Right ventricle myocardium superior (tissue), 1 donor: ENCODE measurements at regions not wholly inside any gene's neighbourhood (a gene's known extent, or its start where the extent isn't known, plus 50 kb on each side); places are given as distances from the start of the nearest gene placed in this dataset.

Experiments used
- ATAC-seq: fragments of 200-7000 bp; cut with Tn5 transposase; one replicate; pipeline ENCODE4 v1.9.1; 2020; ENCODE audit warnings: mild to moderate bottlenecking; ENCODE audit not compliant: poor library complexity
- DNase-seq: peaks from one replicate; pipeline ENCODE4 v3.0.0-alpha.2; 2020
- intact Hi-C: fragments of 100-400 bp; cut with DNase I; formaldehyde crosslinking; loops from one replicate; pipeline ENCODE4 v1.11.2; 2022
- donor health status: DM: no; HTN: yes; CAD: no; lungs with severe emphysema.

GRCh38 chr11:122538060-122538459 is 117.5 kb upstream of the UBASH3B start:
- DNase-seq (no peak), ATAC-seq (no peak)
- intact Hi-C loops, result no loop called here

GRCh38 chr11:122524898-122525297 is 130.6 kb upstream of the UBASH3B start:
- DNase-seq (no peak), ATAC-seq (no peak)
- intact Hi-C loops, result no loop called here

- ATAC-seq (peak; percentile 70), DNase-seq (no peak)
- intact Hi-C loops, result no loop called here
Measured at GRCh38 chr11:122523846-122524805, 131.4 kb upstream of the UBASH3B start.

GRCh38 chr11:122521626-122522025 is 133.9 kb upstream of the UBASH3B start:
- DNase-seq, result no peak
- ATAC-seq, result no peak
- intact Hi-C loops, result no loop called here

- ATAC-seq, result no peak
Measured at GRCh38 chr11:122517403-122518379, 137.8 kb upstream of the UBASH3B start.

GRCh38 chr11:122516686-122517085 is 138.8 kb upstream of the UBASH3B start:
- ATAC-seq, result no peak
- intact Hi-C loops, result no loop called here
- DNase-seq, result no peak

More at GRCh38 chr11:122517403-122518379, 137.8 kb upstream of the UBASH3B start:
- intact Hi-C loops, result no loop called here
- no peak for DNase-seq

- no peak for ATAC-seq
- intact Hi-C loops, result no loop called here
- DNase-seq, result no peak
Measured at GRCh38 chr11:122513997-122514396, 141.5 kb upstream of the UBASH3B start.

- intact Hi-C loops, result no loop called here
- ATAC-seq (no peak), DNase-seq (no peak)
Measured at GRCh38 chr11:122513328-122513727, 142.2 kb upstream of the UBASH3B start.

GRCh38 chr11:122512688-122513087 is 142.8 kb upstream of the UBASH3B start:
- intact Hi-C loops, result no loop called here

GRCh38 chr11:122509899-122510298 is 145.6 kb upstream of the UBASH3B start:
- intact Hi-C loops, result loop anchor here (5.0 to 10.0 kb wide), 5 partner anchors 145 to 853 kb away; no protein-coding TSS in a partner anchor
- DNase-seq, result no peak
- no peak for ATAC-seq

More at GRCh38 chr11:122512688-122513087, 142.8 kb upstream of the UBASH3B start:
- no peak for DNase-seq
- ATAC-seq, result no peak

- ATAC-seq (no peak), DNase-seq (no peak)
- intact Hi-C loops, result loop anchor here (5.0 to 10.0 kb wide), 5 partner anchors 144 to 852 kb away; no protein-coding TSS in a partner anchor
Measured at GRCh38 chr11:122509091-122509490, 146.4 kb upstream of the UBASH3B start.

- intact Hi-C loops, result loop anchor here (5.0 to 10.0 kb wide), 5 partner anchors 141 to 848 kb away; no protein-coding TSS in a partner anchor
- ATAC-seq (peak; percentile 99), DNase-seq (peak; percentile 84)
Measured at GRCh38 chr11:122505304-122506006, 150.1 kb upstream of the UBASH3B start.

- intact Hi-C loops, result no loop called here
- ATAC-seq, result no peak
- DNase-seq, result no peak
Measured at GRCh38 chr11:122494221-122494620, 161.3 kb upstream of the UBASH3B start.

- intact Hi-C loops, result no loop called here
Measured at GRCh38 chr11:122491509-122491908, 164.0 kb upstream of the UBASH3B start.

GRCh38 chr11:122488892-122489706 is 166.4 kb upstream of the UBASH3B start:
- DNase-seq (no peak), ATAC-seq (no peak)
- intact Hi-C loops, result no loop called here

More at GRCh38 chr11:122491509-122491908, 164.0 kb upstream of the UBASH3B start:
- peak; percentile 71 for ATAC-seq
- DNase-seq, result no peak

- intact Hi-C loops, result no loop called here
- ATAC-seq (no peak), DNase-seq (no peak)
Measured at GRCh38 chr11:122487669-122488068, 167.9 kb upstream of the UBASH3B start.

- DNase-seq (no peak), ATAC-seq (no peak)
- intact Hi-C loops, result no loop called here
Measured at GRCh38 chr11:122486793-122487495, 168.6 kb upstream of the UBASH3B start.
